H1 (cell line): ENCODE measurements at regions not wholly inside any gene's neighbourhood (a gene's known extent, or its start where the extent isn't known, plus 50 kb on each side); places are given as distances from the start of the nearest gene placed in this dataset.

Experiments
- CTCF ChIA-PET: fragments of 300-600 bp; sonication (Branson Sonifier 250); formaldehyde crosslinking; loops from one replicate; lab custom pipeline; 2021; ENCODE audit not compliant: partially characterized antibody; lab: Charles Lee
- POLR2A ChIA-PET: fragments of 300-600 bp; sonication (Branson Sonifier 250); formaldehyde crosslinking; loops from one replicate; lab custom pipeline; 2021; ENCODE audit warnings: inconsistent platforms; ENCODE audit not compliant: partially characterized antibody; lab: Charles Lee
- DNase-seq, 2 experiments: peaks; one replicate each; pipeline versions ENCODE4 v3.0.0 to v3.0.0-alpha.2; 2010 to 2022; ENCODE audit warnings: low spot score in 2 of 2, low read depth in 1 of 2, mixed read lengths in 1 of 2
- FAIRE-seq: peaks from 2 replicates; lab custom pipeline; 2011; peaks lifted over from hg19 to GRCh38; lab: Jason Lieb, UNC
- H2AFZ ChIP-seq: 2 replicates; pipeline ENCODE4 v1.8.1; 2012; ENCODE audit warnings: low read length, inconsistent platforms
- H2AK5ac ChIP-seq: 2 replicates; pipeline ENCODE4 v1.6.1; 2013; ENCODE audit warnings: low read depth, low read length
- H2BK120ac ChIP-seq: replicated peaks from 2 replicates; pipeline ENCODE3; 2013; ENCODE audit warnings: low read depth, low read length, inconsistent platforms
- H2BK12ac ChIP-seq: 2 replicates; pipeline ENCODE4 v1.6.1; 2013; ENCODE audit warnings: low read depth, low read length
- H2BK15ac ChIP-seq: 2 replicates; pipeline ENCODE4 v1.6.1; 2013; ENCODE audit warnings: low read length
- H2BK20ac ChIP-seq: 2 replicates; pipeline ENCODE4 v1.6.1; 2013; ENCODE audit warnings: low read length
- H2BK5ac ChIP-seq: 2 replicates; pipeline ENCODE4 v1.6.1; 2013; ENCODE audit warnings: low read depth, low read length
- H3K14ac ChIP-seq: 2 replicates; pipeline ENCODE4 v1.6.1; 2013; ENCODE audit warnings: inconsistent platforms; ENCODE audit not compliant: insufficient read length
- H3K18ac ChIP-seq: 2 replicates; pipeline ENCODE4 v1.6.1; 2013; ENCODE audit warnings: low read length; ENCODE audit errors: extremely low read depth
- H3K23ac ChIP-seq: 2 replicates; pipeline ENCODE4 v1.6.1; 2013; ENCODE audit warnings: inconsistent platforms; ENCODE audit not compliant: insufficient read length
- H3K23me2 ChIP-seq: 2 replicates; pipeline ENCODE4 v1.6.1; 2013; ENCODE audit warnings: low read depth, low read length
- H3K27ac ChIP-seq: 2 replicates; pipeline ENCODE4 v1.6.1; 2011; ENCODE audit warnings: low read depth, low read length, inconsistent platforms
- H3K27me3 ChIP-seq, 4 experiments: replicated peaks in 1 of 4; 1 replicate in 1 of 4; 2 replicates in 3 of 4; pipeline versions ENCODE4 v1.6.1 to v1.8.1; 2011 to 2013; ENCODE audit warnings: low read length in 3 of 4, mild to moderate bottlenecking in 3 of 4, inconsistent platforms in 2 of 4, mixed read lengths in 2 of 4, moderate library complexity in 1 of 4; ENCODE audit not compliant: control insufficient read depth in 3 of 4, insufficient read depth in 3 of 4; ENCODE audit errors: extremely low read depth in 1 of 4
- H3K36me3 ChIP-seq, 4 experiments: 2 replicates each; pipeline versions ENCODE4 v1.6.1 to v1.8.1; 2011 to 2013; ENCODE audit warnings: mild to moderate bottlenecking in 4 of 4, low read length in 3 of 4, moderate library complexity in 2 of 4, control low read depth in 1 of 4, inconsistent platforms in 1 of 4; ENCODE audit not compliant: insufficient read depth in 4 of 4, control insufficient read depth in 2 of 4
- H3K4ac ChIP-seq: replicated peaks from 2 replicates; pipeline ENCODE3; 2013; ENCODE audit warnings: low read length, low read depth, mixed read lengths, inconsistent platforms; ENCODE audit not compliant: insufficient read length
- H3K4me1 ChIP-seq, 4 experiments: replicated peaks in 1 of 4; 1 replicate in 1 of 4; 2 replicates in 3 of 4; pipeline versions ENCODE4 v1.6.1 to v1.8.1; 2011 to 2013; ENCODE audit warnings: low read length in 3 of 4, inconsistent platforms in 2 of 4, mixed read lengths in 1 of 4; ENCODE audit not compliant: insufficient read depth in 4 of 4, control insufficient read depth in 3 of 4
- H3K4me2 ChIP-seq, 2 experiments: 2 replicates each; pipeline versions ENCODE4 v1.6.1 to v1.8.1; 2011 to 2013; ENCODE audit warnings: low read depth in 2 of 2, low read length in 2 of 2, control low read depth in 1 of 2, inconsistent platforms in 1 of 2, mild to moderate bottlenecking in 1 of 2; ENCODE audit not compliant: insufficient read depth in 1 of 2
- H3K4me3 ChIP-seq, 4 experiments: fragments of 200-600, 300-600 bp in 1 of 4; sonication (generic), shearing (Covaris generic), sonication (Bioruptor Twin) in 1 of 4; 2 replicates each; pipeline versions ENCODE4 v1.5.1 to v1.8.1; 2011 to 2016; ENCODE audit warnings: low read length in 4 of 4, low read depth in 3 of 4, control low read depth in 2 of 4, inconsistent platforms in 2 of 4, mild to moderate bottlenecking in 2 of 4, mixed read lengths in 1 of 4, moderate library complexity in 1 of 4; ENCODE audit not compliant: insufficient read depth in 2 of 4; ENCODE audit errors: extremely low read depth in 1 of 4
- H3K56ac ChIP-seq: replicated peaks from 2 replicates; pipeline ENCODE3; 2013; ENCODE audit warnings: low read depth, mild to moderate bottlenecking, mixed read lengths, low read length, inconsistent platforms; ENCODE audit not compliant: insufficient read length
- H3K79me1 ChIP-seq: 2 replicates; pipeline ENCODE4 v1.6.1; 2013; ENCODE audit warnings: low read depth, low read length, control low read depth
- H3K79me2 ChIP-seq, 2 experiments: 2 replicates each; pipeline versions ENCODE4 v1.6.1 to v1.8.1; 2012 to 2013; ENCODE audit warnings: low read length in 2 of 2, mild to moderate bottlenecking in 2 of 2, inconsistent platforms in 1 of 2; ENCODE audit not compliant: insufficient read depth in 2 of 2, control insufficient read depth in 1 of 2
- H3K9ac ChIP-seq, 4 experiments: replicated peaks in 1 of 4; 1 replicate in 1 of 4; 2 replicates in 3 of 4; pipeline versions ENCODE4 v1.6.1 to v1.8.1; 2011 to 2013; ENCODE audit warnings: low read depth in 3 of 4, low read length in 3 of 4, control low read depth in 2 of 4, mild to moderate bottlenecking in 2 of 4, moderate library complexity in 2 of 4, inconsistent platforms in 1 of 4; ENCODE audit errors: extremely low read depth in 1 of 4
- H3K9me3 ChIP-seq, 2 experiments: 2 replicates each; pipeline versions ENCODE4 v1.6.1 to v1.8.1; 2012 to 2013; ENCODE audit warnings: mild to moderate bottlenecking in 2 of 2, moderate library complexity in 2 of 2, control low read depth in 1 of 2, inconsistent platforms in 1 of 2, low read depth in 1 of 2, low read length in 1 of 2, mixed read lengths in 1 of 2; ENCODE audit not compliant: insufficient read depth in 2 of 2
- H4K20me1 ChIP-seq, 2 experiments: replicated peaks in 1 of 2; 2 replicates each; pipeline versions ENCODE3 to v1.8.1; 2011 to 2013; ENCODE audit warnings: inconsistent platforms in 2 of 2, low read length in 2 of 2, mild to moderate bottlenecking in 1 of 2; ENCODE audit not compliant: insufficient read depth in 2 of 2, control insufficient read depth in 1 of 2
- H4K5ac ChIP-seq: 2 replicates; pipeline ENCODE4 v1.6.1; 2013; ENCODE audit warnings: low read length, low read depth, mixed read lengths, inconsistent platforms; ENCODE audit not compliant: insufficient read length
- H4K8ac ChIP-seq: 2 replicates; pipeline ENCODE4 v1.8.0; 2013; ENCODE audit warnings: mild to moderate bottlenecking, moderate library complexity, low read length, inconsistent platforms; ENCODE audit not compliant: insufficient read depth; ENCODE audit errors: extremely low read depth
- H4K91ac ChIP-seq: replicated peaks from 2 replicates; pipeline ENCODE3; 2013; ENCODE audit warnings: low read length, mixed read lengths, inconsistent platforms; ENCODE audit not compliant: insufficient read length
- CBX5 ChIP-seq: fragments of 300-800, 300-1000 bp; sonication (generic); IDR thresholded peaks from 2 replicates; pipeline ENCODE4 v1.7.1; 2016; ENCODE audit warnings: antibody characterized with exemption, low read length, low read depth
- E2F6 ChIP-seq: IDR thresholded peaks from 2 replicates; pipeline ENCODE4 v1.6.1; 2012; ENCODE audit warnings: inconsistent platforms
- EZH2 ChIP-seq: fragments of 200-600 bp; sonication (generic); IDR thresholded peaks from 2 replicates; pipeline ENCODE4 v1.7.1; 2012; ENCODE audit warnings: low read depth, mild to moderate bottlenecking, moderate library complexity, low read length, inconsistent platforms; ENCODE audit not compliant: severe bottlenecking
- GABPA ChIP-seq: IDR thresholded peaks from 2 replicates; pipeline ENCODE4 v1.6.1; 2011; ENCODE audit warnings: mild to moderate bottlenecking, low read length, moderate library complexity, borderline replicate concordance; ENCODE audit not compliant: insufficient read depth
- HDAC6 ChIP-seq: IDR thresholded peaks from one replicate; pipeline ENCODE4 v1.7.1; 2012; ENCODE audit warnings: low read depth, mild to moderate bottlenecking, inconsistent platforms, low read length, moderate library complexity
- JUN ChIP-seq: IDR thresholded peaks from 2 replicates; pipeline ENCODE4 v1.6.1; 2011; ENCODE audit warnings: low read depth, mild to moderate bottlenecking, improper control_type of control experiment, low read length
- MAX ChIP-seq: IDR thresholded peaks from 2 replicates; pipeline ENCODE4 v1.6.1; 2012; ENCODE audit warnings: inconsistent platforms
- POLR2AphosphoS5 ChIP-seq: IDR thresholded peaks from 2 replicates; pipeline ENCODE4 v1.6.1; 2011; ENCODE audit warnings: low read depth, low read length
- RBBP5 ChIP-seq: IDR thresholded peaks from 2 replicates; pipeline ENCODE4 v1.7.1; 2012; ENCODE audit warnings: low read depth, mild to moderate bottlenecking, inconsistent platforms, low read length, moderate library complexity, borderline replicate concordance
- SIN3A ChIP-seq, 2 experiments: IDR thresholded peaks in 1 of 2; conservative IDR thresholded peaks in 1 of 2; 2 replicates each; pipeline ENCODE4 v1.6.1; 2011 to 2012; ENCODE audit warnings: low read length in 2 of 2, improper control_type of control experiment in 1 of 2, low read depth in 1 of 2, mild to moderate bottlenecking in 1 of 2
- SRF ChIP-seq: IDR thresholded peaks from 2 replicates; pipeline ENCODE4 v1.6.1; 2011; ENCODE audit warnings: mild to moderate bottlenecking, low read depth, low read length, moderate library complexity
- USF2 ChIP-seq: IDR thresholded peaks from 2 replicates; pipeline ENCODE4 v1.6.1; 2011; ENCODE audit warnings: low read length, improper control_type of control experiment
- WGBS, 2 experiments: shearing (Covaris generic) in 1 of 2; methylation state at CpG; one replicate each; pipeline versions ENCODE4 v1.1.6 to v1.1.7; 2013 to 2015; ENCODE audit warnings: low lambda C conversion rate in 2 of 2, mixed read lengths in 2 of 2, inconsistent platforms in 1 of 2, low coverage in 1 of 2, missing lambda C conversion rate in 1 of 2; ENCODE audit not compliant: insufficient replicate concordance in 2 of 2, insufficient coverage in 1 of 2, insufficient read length in 1 of 2; ENCODE audit errors: extremely low coverage in 1 of 2, missing lambda C conversion rate in 1 of 2; 5-methylcytosine and 5-hydroxymethylcytosine counted together

- no peak overlapping the region for H3K4me2 ChIP-seq
- H3K23me2 ChIP-seq: no peaks in the 10 kb centered on the region
- H4K8ac ChIP-seq: no peak overlapping the region
- CTCF ChIA-PET: no interaction called here
- H2AK5ac ChIP-seq: no peak overlapping the region
- no peaks in the 10 kb centered on the region for H3K36me3 ChIP-seq
- H4K91ac ChIP-seq: no peak overlapping the region
- WGBS, 2 experiments: 97% methylated on average over 4 of the region's 4 CpGs; no CpG with 5 or more reads in 1 of the 2 experiments
- H3K4me3 ChIP-seq: no peak overlapping the region
- no peak overlapping the region for H3K27ac ChIP-seq
- DNase-seq (no peak), FAIRE-seq (no peak)
- no peak overlapping the region for H2BK15ac ChIP-seq
- H2BK12ac ChIP-seq: no peak overlapping the region
- no peak overlapping the region for H3K14ac ChIP-seq
- no peak overlapping the region for H2BK120ac ChIP-seq
- H2BK20ac ChIP-seq: no peak overlapping the region
- no peak overlapping the region for H3K56ac ChIP-seq
- H4K20me1 ChIP-seq: no peaks in the 10 kb centered on the region
- no peak overlapping the region for H4K5ac ChIP-seq
- H3K23ac ChIP-seq: no peak overlapping the region
- no peaks in the 10 kb centered on the region for H3K4me1 ChIP-seq
- no peak overlapping the region for H3K9ac ChIP-seq
- no peak overlapping the region for H2AFZ ChIP-seq
- POLR2A ChIA-PET: no interaction called here
- H3K79me2 ChIP-seq: no peaks in the 10 kb centered on the region
- no peaks in the 10 kb centered on the region for H3K79me1 ChIP-seq
- H3K18ac ChIP-seq: no peak overlapping the region
- no peaks in the 10 kb centered on the region for H3K27me3 ChIP-seq
- H2BK5ac ChIP-seq: no peak overlapping the region
- H3K9me3 ChIP-seq: no peaks in the 10 kb centered on the region
- no peak overlapping the region for H3K4ac ChIP-seq
- no peak for TF ChIP-seq USF2
- TF ChIP-seq RBBP5: no peak
- TF ChIP-seq MAX: no peak
- no peak for TF ChIP-seq SIN3A (conservative IDR thresholded peaks at IDR 0.05 in 1 of 2, IDR thresholded peaks at IDR 0.05 in 1 of 2; ENCODE audit: low read depth in 1 of 2, low read length in 2 of 2)
- TF ChIP-seq EZH2: no peak
- TF ChIP-seq GABPA: no peak
- no peak for TF ChIP-seq HDAC6
- no peak for TF ChIP-seq E2F6
- no peak for TF ChIP-seq POLR2AphosphoS5
- no peak for TF ChIP-seq SRF
- no peak for TF ChIP-seq CBX5
- TF ChIP-seq JUN: no peak
Measured at GRCh38 chr6:48290595-48290994, 179.6 kb upstream of the PTCHD4 start.
